ENCODE measurements at regions not wholly inside any gene's neighbourhood (a gene's known extent, or its start where the extent isn't known, plus 50 kb on each side); places are given as distances from the start of the nearest gene placed in this dataset.

DNA sequence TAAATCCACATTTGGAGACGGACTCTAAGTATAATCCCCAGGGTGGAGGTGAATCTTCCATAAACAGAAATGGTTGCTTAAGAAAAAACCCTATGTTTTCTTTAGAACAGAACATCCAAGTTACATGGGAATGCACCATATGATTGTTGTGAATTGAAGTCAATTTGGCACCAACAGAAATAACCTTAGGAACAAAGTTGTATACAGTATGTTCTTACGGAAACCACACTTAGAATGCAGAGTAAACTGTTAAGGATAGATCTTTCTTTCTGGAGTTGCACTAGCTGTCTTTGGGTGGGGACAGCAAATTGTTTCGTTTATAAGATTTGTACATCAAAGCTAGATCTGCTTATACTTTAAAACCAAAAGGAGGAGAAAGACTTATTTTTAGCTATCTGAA lies 316.4 kb downstream of the PTEN start:
- no peak for DNase-seq

DNA sequence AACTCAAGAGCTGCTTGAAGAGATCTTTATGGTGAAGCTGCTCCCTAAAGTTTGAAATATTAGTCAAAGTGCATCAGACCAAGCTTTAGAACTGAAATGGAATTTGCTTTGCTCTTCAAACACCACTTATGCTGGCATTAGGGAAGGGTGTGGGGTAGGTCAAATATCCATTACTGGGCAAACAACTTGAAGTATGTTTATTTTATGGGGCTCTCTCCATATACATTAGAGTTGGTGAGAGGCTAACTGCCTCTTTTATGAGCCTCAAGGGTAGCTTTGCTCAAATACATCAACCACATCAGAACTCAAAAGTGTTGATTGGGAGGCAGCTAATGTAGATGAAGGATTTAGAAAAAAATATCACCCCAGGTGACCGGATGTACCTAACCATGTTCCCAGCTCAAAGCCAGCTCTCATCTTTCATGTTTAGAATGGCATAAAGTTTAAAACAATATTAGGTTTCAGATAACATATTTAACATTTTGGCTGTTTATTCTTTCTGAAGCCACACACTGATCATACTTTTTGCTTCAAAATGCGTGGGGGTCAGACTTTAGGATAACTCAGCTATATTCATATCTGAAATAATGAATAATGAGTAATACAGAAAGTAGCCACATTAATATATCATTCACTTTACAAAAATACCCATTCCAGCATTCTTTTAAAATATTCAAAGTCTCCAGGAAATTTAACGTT lies 318.6 kb downstream of the PTEN start:
- no peak for DNase-seq

DNA sequence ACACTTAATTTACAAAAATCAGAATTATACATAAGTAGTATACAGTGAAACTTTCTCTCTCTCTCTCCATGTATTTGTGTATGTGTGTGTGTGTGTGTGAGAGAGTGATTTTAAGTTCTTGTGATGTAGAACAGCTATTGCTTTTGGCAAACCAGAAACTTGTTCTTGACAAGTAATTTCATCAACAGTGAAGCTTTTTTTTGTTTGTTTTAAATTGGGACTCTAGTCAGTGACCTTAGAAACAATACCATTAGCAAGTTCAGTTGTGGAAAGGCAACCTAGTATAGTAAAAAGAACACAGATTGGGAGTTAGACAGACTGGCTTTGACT lies 319.1 kb downstream of the PTEN start:
- no peak for DNase-seq

DNA sequence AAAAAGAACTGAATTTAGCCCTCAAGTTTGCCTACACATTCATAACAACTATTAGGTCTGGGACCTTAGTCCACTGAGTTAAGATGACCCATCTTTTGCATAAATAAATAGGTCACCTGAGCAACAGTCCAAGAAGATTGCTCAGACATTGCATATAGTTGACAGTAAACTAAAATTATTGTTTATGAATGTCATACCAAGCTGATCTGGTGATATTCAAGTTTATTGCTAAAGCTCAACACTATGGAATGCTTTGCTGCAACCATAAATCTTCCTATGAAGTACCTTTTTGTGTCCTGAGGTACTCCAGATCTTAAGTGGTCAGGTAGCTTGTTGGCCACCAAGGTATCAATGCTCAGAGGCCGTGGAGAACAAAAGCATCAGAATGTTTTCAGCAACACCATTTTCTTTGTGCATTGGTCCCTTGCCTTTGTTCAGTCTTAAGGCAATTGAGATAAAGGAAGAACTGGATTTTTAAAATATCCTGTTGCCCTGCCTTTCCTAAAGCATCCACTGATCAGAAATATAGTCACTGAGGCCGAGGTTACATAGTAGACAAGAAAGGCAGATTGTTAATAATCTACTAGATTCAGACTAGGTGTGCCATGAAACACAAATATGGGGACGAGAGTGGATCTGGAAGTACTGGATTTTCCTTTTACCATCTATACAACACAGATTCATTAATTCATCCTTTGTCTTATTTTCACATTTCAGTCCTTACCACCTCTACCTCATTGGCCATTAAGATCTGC lies 321.3 kb downstream of the PTEN start:
- DNase-seq: no peak

DNA sequence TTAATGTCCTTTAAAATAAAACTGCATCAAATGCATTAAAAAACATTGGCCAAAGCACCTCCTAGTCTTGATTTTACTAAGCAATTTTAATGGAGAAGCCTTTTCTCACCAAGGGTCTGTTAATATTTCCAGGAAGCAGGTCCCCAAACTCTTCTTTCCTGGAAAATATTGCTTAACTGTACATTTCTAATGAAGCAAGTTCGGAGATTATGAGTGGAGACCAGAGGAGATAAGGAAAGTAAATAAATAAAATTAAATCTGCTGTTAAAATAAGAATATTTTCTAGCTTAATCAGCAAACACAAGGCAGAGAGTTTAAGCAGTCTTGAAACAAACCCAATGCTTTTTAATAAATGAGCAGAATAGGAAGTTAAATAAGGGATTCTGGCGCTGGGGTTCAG lies 322.4 kb downstream of the PTEN start:
- DNase-seq: no peak

DNA sequence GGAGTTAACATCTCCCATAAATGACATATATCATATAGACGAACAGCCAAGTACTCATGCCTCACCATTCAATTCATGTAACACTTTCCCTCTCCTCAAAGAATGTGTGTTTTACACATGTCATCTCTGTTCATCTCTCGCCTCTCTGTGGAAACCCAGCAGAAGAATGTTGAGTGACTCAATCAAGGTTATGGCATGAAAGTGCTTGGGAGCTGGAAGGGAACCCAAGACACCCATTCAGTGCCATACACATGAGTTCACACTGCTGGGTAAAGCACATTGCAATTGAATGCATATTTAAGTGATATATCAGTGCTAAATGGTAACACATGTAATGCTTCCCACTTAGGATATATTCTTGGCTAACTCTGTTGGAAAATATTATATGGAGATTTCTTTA lies 322.9 kb downstream of the PTEN start:
- no peak for DNase-seq

DNA sequence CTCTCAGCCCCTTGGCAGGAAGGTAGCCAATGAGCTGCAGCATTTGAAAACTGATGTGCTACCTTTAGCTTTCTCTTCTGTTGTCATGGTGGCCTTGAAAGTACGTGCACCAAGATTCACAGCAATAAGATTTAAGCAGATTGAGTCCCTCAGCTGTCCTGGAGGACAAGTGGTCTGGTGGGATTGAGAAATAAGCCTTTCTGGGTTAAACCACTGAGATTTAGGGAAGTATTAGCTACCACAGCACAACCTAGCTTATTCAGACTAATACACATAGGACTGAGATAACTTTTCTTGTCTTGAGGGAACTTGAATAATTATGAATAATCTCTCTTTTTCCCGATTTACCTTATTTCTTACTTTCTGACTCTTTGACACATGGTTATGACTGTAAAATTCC lies 324.0 kb downstream of the PTEN start:
- DNase-seq: no peak

DNA sequence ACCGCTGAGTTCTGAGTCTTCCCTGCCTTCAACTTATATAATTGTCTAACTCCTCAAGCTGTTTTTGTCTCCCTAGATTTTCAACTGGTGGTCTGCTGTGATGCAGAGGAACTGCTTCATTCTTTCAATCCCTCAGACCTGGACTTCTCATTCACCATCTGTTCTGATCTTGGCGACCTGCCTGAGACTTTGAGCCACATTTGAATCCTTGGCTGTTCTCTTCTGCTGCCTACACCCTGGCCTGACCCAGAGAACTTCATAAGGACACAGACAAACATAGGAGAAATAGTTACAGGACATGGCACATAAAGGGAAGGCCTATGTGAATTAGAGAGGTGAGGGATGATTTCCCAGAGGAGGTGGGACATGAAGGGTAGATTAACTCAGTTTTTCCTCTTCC lies 326.7 kb downstream of the PTEN start:
- no peak for DNase-seq

DNA sequence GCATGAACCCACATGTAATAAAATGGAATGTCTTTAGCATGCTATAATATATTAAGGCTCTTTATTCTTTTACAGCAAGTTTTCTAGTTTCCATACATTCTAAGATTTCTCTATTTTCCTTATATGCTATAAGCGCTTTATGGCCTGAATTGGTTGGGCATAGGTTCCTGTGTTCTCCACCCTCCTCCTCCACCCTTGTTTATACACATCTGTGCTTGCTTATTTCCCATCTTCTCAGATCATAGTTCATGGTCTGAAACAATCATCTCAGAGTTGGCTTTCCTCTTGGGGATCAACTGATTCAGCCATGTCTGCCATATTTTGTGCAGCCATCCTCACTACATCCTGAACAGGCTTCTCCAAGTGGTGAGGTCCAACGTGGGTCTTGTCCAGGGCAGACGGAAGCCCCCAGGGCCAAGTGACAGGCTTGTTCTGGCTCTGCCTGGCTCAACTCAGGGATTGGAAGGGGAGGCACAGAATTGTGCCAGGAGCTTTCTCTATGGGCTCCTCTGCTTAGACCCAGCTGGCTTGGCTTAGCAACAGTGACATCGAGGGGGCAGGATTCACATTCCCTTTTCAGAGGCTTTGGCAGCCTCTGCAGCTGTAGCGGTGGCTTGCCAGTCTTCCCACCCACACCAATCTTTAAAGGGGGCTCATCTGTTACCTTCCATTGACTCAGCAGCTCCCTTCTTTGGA lies 327.3 kb downstream of the PTEN start:
- no peak for DNase-seq

DNA sequence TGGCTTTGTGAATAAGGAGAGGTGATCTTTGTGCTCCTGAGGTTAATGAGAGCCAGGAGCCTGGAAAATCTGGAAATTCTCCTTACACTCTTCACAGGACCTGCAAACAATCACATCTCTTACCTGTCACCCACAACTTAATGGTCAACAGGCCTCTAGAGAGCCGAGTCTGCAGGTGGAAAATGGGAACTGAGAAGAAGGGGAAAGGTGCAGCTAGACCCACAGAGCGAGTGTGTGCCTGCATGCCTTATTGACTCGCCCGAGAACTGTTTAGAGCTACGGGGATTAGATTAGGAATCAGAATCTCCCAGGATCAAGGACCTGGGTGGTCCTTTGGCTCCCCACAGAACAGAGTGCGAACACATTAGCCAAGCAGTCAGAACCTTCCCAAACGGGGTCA lies 329.6 kb downstream of the PTEN start:
- no peak for DNase-seq

DNA sequence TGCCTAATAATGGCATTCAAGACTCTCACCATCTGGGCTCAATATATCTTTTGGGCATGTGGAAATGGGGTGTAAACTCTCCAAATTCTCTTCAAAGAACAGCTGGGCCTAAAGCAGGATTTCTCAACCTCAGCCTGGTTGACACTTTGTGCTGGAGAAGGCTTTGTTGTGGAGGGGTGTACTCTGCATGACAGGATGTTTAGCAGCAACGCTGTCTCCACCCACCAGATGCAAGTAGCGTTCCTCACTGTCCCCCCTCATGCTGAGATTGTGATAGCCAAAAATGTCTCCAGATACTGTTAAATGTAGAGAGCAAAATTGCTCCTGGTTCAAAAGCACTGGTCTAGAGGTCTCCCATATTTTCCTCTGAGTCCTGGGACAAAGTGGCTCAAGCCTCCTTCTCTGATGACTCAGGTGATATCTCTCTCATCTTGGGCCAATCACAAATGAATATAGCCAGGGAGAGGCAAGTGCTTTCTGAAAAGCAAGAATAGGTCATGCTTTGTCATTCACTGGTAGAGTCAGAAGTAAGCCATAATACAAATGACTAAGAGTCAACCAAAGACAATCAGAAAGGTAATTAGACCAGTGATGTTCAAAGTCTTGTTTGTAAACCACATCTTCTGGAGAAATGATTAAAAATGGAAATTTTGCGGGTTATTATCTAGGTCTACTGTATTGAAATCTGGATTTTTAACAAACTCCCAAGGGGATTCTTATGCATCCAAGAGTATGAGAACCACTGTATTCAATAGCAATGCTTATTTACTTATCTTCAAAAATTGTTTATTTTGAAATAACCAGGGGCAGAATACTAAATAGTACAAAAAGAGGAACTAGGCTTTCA lies 330.8 kb downstream of the PTEN start:
- no peak for DNase-seq

DNA sequence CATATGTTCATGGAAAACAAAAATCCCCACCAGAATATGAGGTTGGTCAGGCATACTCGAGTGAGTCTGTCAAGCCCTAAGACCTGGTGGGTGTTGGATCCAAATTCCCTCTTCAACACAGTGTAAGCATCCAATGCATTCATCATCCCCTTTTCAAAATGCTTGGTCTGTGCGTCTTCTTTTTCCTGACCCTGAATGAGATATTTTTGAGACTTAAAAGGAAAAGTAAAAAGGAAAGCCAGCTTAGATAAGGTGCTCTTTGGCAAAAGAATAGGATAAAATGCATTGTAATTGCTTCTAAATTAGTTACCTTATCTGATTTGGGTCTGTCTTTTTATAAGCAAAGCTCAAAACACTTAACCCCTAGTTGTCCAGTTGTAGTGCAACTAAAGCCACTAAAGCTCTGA lies 331.5 kb downstream of the PTEN start:
- no peak for DNase-seq

DNA sequence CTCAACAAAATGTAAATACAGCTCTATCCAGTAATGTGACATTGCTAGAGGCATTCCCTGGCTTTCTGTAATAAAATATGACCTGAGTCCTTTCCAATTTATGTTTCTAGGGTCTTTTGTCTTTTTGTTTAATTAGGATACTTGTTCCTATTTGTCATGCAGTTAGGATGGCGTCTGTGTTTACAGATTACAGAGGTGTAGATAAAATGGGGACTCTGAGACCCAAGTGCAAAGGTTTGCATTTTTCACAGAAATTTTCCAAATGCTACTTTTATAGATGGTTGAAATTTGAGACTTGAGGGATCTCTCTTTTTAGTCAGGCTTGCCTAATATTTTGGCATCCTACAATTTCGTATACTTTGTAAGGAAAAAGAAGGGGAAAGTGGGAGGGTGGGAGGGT lies 332.4 kb downstream of the PTEN start:
- no peak for DNase-seq

DNA sequence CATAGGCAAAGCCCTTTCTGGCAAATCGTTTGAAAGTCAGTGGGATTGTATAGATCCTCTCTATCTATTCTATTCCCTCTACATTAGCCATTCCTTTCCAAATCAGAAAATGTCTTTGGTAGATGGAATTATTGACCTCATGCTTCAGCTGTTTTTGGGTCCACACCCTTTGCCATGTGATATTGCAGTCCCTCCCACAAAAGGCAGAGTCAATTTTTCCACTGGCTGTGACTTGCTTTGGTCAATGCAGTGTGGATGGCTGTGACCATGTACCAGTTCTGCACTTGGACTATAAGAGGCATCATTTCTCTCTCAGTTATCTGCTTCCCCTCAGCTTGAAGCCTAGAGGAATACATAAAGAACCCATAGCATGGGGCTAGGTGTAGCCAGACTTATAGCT lies 332.9 kb downstream of the PTEN start:
- no peak for DNase-seq

DNA sequence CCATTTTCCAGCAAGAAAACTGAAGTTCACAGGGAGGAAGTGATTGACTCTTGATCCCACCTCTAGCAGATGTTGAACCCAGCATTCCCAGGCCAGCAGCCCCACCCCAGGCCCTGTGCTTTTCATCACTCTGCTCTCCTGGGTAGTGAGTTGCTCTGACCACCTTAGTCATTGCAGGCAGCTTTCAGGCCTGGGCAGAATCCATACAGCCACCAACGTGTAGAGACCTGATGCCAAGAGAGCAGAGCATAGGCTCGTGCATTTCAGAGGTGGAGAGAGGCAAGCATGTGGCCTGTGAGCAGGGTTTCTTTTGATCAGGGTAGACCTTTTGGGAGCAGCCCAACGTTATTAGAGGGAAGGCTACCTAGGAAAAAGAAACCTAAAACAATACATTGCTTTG lies 334.6 kb downstream of the PTEN start:
- DNase-seq: no peak

DNA sequence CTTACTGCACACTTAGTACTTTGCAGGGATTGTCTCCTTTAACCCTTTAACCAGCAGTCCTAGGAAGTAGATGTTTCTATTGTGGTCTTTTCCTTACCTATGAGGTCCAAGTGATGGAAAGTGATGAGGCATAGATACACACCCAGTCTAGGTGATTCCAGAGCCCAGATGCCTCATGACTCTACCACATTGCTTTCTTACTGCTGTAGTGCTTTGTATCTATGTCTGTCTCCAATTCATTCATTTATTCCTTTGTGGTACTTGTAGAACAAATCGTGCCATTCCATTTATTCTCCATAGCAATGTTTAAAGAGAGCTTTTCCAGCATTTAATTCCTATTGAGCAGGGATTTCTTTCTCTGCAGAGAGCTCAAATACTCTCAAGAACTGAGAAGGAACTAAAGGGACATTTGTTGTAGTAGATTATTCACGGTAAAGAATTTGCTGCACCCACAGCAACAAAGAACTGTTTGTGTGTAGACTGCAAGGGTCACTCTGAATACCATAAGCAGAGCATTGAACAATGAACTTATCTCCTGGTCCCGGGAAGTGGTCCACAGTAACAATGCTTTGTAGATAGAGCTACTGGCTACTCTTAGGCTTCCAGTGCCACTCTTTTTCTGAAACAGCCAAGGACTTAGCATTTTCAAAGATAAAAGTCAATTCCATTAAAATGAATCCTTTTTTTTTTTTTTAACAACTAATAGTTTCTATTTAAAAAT lies 337.0 kb downstream of the PTEN start:
- no peak for DNase-seq

DNA sequence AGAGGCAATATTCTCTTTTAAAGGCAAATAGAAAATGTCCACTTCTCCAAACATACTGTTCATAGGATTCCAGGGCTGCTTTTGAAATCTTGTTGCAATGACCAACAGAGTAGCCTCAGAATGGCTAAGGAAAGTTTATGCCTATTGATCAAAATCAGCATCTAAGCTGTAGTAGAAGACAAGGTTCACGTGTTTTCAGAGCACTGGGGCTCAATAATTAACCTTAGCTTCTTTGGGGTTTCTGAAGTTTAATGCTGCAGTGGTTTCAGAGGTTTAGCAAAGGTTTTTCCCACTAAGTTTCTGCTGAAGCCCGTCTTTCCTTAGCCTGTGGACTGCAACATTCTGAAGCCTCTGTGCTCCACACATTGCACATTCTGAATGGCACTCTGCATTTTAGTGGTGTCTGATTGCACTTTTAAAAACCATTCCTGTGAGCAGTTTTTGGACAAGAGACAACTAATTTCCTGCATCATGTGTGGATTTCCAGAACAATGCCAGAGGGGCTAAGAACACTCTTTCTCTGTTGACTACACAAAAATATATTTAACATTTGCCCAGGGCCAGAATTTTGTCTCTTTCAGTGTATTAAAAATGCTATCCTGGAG lies 342.5 kb downstream of the PTEN start:
- DNase-seq: no peak

DNA sequence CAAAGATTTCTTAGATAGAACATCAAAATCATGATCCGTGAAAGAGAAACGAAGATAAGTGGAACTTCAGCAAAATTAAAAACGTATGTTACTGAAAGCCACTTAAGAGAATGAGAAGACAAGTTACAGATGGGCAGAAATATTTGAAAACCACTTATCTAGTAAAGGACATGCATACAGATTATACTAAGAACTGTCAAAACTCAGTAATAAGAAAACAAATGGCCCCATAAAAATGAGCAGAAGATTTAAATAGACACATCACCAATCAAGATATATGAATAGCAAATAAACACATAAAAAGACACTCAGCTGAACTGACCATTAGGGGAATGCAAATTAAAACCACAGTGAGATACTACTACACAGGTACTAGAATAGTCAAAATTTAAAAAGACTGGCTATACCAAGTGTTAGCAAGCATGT lies 343.7 kb downstream of the PTEN start:
- DNase-seq: no peak

DNA sequence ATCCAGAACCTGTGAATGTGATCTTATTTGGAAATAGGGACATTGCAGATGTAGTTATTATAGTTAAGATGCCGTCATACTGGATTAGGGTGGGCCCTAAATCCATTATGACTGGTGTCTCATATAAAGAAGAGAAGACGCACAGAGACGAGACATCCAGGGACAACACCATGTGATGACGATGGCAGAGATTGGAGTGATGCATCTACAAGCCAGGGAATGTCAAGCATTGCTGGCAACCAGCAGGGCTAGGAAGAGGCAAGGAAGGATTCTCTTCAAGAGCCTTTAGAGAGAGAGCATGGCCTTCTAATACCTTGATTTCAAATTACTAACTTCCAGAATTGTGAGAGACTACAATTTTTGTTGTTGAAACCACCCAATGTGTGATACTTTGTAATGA lies 345.8 kb downstream of the PTEN start:
- DNase-seq: no peak

DNA sequence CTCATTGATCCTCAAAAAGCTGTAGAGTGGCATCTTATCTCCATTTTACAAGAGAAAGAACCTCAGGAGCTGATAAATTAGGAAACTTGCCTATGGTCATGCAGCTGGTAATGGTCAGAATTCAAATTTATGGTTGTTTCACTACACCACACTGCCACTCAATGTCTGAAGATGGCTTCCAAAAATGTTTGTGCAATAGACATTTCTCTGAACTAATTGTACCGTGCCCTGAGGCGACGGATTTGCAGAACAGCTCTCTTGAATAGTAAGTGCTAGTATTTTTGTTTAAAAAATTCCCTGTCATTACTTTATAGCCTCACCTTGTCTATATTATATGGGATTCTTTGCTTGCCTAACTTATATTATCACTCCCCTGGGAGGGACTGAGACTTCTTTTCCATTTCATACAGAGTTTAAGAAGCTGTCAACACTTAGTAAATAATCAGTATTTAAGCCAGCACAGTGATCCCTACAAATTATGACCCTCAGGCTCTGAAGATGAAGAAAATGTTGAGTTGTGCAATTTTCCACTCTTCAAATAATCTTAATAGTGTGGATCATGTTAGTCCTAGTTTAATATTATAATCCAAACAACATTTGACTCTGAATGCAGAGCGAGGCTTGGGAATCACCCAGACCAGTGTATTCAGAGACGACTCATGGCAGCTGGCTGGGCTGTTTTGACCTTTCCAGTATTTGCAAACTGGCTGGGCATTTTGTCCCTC lies 346.6 kb downstream of the PTEN start:
- no peak for DNase-seq

DNA sequence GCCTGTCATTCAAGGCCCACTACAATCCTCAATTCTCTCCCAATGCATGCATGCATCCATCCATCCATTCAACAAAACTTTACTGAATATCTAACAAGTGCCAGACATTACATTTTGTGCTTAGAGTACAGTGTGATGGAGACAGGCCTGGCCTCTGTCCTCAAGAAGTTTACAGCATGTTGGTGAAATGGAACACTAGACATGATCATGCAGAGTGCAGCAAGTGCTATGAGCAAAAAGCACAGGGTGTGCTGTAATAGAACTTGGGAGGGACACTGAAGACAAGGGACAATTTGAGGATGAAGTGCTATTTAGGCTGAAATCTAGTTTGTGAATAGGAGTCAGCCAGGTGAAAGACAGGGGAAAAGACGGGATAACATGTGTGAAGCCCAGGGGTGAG lies 347.8 kb downstream of the PTEN start:
- DNase-seq: no peak

DNA sequence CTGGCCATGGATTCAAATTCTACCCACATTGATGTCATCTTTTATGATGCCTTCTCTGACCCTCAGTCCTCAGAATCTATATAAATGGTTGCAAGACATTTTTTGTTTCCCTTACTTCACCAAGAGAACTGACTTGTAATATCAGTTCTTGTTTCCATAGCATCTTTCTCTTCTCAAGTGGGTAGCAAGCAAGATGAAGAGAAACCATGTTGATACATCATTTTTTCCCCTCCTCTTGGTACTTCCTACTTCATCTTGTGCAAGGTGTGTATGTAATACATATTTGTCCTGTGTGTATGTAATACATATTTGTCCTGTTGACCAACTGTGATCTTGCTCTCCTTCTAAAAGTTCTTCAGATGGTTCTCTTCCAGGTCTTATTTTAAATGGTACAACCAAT lies 348.6 kb downstream of the PTEN start:
- no peak for DNase-seq
